Activated CD4-positive, alpha-beta T cell treated with anti-CD3 and anti-CD28 coated beads for 36 hours (primary cell): ENCODE measurements at regions not wholly inside any gene's neighbourhood (a gene's known extent, or its start where the extent isn't known, plus 50 kb on each side); places are given as distances from the start of the nearest gene placed in this dataset.

Experiments used
- ATAC-seq: fragments of 200-7000 bp; cut with Tn5 transposase; one replicate; pipeline ENCODE4 v1.10.0; 2021; ENCODE audit warnings: mild to moderate bottlenecking, moderate library complexity
- CTCF ChIA-PET: fragments of 350-600 bp; sonication (Branson Sonifier 250); formaldehyde crosslinking; loops from one replicate; lab custom pipeline; 2021; ENCODE audit warnings: antibody characterized with exemption; lab: Charles Lee
- POLR2A ChIA-PET: fragments of 350-600 bp; sonication (Branson Sonifier 250); formaldehyde crosslinking; loops from one replicate; lab custom pipeline; 2021; ENCODE audit warnings: antibody characterized with exemption, inconsistent platforms; lab: Charles Lee
- DNase-seq: peaks from one replicate; pipeline ENCODE4 v3.0.0-alpha.2; 2020
- H3K27ac Mint-ChIP-seq: one replicate; pipeline ENCODE4 v1.8.0; 2021; ENCODE audit warnings: mixed read lengths
- H3K27me3 Mint-ChIP-seq: one replicate; pipeline ENCODE4 v1.8.0; 2021; ENCODE audit warnings: mixed read lengths
- H3K36me3 Mint-ChIP-seq: one replicate; pipeline ENCODE4 v1.8.0; 2021; ENCODE audit warnings: low read depth, mixed read lengths
- H3K4me1 Mint-ChIP-seq: one replicate; pipeline ENCODE4 v1.8.0; 2021; ENCODE audit warnings: mixed read lengths
- H3K4me3 Mint-ChIP-seq: one replicate; pipeline ENCODE4 v1.8.0; 2021; ENCODE audit warnings: mild to moderate bottlenecking, moderate library complexity, mixed read lengths
- H3K9me3 Mint-ChIP-seq: one replicate; pipeline ENCODE4 v1.8.0; 2021; ENCODE audit warnings: low read depth, mixed read lengths
- intact Hi-C, 2 experiments: fragments of 100-400 bp; cut with DNase I in 1 of 2; cut with micrococcal nuclease in 1 of 2; formaldehyde crosslinking; loops; one replicate each; pipeline versions ENCODE4 v1.14.2 to v1.15.1; 2022 to 2024; cut with DNase I, micrococcal nuclease

DNA sequence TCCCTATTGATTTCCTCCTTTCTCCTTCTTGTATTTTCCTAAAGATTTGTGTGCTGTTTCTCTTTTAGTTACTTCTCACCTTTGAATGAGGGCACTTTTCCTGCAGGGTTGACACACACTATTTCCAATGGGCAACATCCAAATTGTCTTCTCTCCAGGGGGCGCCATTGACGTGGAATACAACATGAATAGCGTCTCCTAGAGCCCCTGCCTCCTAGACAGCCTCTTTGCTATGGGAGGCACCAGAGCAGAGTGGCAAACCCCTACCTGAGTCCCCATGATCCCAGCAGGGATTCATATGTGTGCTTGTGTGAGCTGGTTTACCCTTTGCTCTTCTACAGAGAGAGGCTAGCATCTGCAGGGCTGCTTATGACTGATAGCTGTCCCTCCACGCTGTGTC lies 61.3 kb upstream of the ITSN2 start:
- H3K4me1 Mint-ChIP-seq, result no peaks in the 10 kb centered on the region
- no peaks in the 10 kb centered on the region for H3K27me3 Mint-ChIP-seq
- intact Hi-C loops, result loop anchor here (1.0 to 5.0 kb wide), 2 partner anchors 121 to 406 kb away; no protein-coding TSS in a partner anchor
- DNase-seq (peak; percentile 80), ATAC-seq (peak; percentile 81)
- no peaks in the 10 kb centered on the region for H3K9me3 Mint-ChIP-seq
- H3K27ac Mint-ChIP-seq, result no peak overlapping the region
- ChIA-PET POLR2A (no interaction called here), CTCF (interaction anchor here (0.6 to 5.7 kb wide), 20 partner anchors 10 to 486 kb away, joined by 3 to 45 read pairs (median 4); no protein-coding TSS in a partner anchor)
- no peak overlapping the region for H3K4me3 Mint-ChIP-seq
- H3K36me3 Mint-ChIP-seq, result no peaks in the 10 kb centered on the region

DNA sequence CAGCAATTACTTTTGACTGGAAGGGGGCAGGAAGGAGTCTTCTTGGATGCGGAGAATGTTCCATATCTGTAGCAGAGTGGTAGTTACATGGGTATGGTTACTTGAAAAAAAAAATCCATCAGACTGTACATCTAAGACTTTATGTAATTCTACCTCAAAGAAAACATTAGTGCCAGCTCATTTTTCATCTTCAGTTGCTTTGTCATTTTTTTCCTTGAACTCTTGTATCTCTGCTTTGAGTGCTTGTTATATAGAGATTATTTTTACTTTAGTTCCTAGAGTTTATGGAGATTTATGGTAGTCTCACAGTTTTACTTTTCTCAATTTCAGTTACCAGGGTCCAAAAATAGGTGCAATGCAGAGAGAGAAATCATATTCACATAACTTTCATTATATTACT lies 60.0 kb upstream of the ITSN2 start:
- POLR2A ChIA-PET, result no interaction called here
- Mint-ChIP-seq H3K4me3 (no peak overlapping the region), H3K9me3 (no peaks in the 10 kb centered on the region), H3K36me3 (no peaks in the 10 kb centered on the region), H3K4me1 (no peaks in the 10 kb centered on the region), H3K27ac (no peak overlapping the region), H3K27me3 (no peaks in the 10 kb centered on the region)
- DNase-seq, result no peak
- intact Hi-C loops, result loop anchor here in 1 of 2 experiments (5.0 kb wide), 1 partner anchor 122 kb away; no protein-coding TSS in a partner anchor
- no peak for ATAC-seq
- CTCF ChIA-PET, result interaction anchor here (0.6 to 5.7 kb wide), 3 partner anchors 11 to 398 kb away, joined by 3 to 45 read pairs (median 3); no protein-coding TSS in a partner anchor

DNA sequence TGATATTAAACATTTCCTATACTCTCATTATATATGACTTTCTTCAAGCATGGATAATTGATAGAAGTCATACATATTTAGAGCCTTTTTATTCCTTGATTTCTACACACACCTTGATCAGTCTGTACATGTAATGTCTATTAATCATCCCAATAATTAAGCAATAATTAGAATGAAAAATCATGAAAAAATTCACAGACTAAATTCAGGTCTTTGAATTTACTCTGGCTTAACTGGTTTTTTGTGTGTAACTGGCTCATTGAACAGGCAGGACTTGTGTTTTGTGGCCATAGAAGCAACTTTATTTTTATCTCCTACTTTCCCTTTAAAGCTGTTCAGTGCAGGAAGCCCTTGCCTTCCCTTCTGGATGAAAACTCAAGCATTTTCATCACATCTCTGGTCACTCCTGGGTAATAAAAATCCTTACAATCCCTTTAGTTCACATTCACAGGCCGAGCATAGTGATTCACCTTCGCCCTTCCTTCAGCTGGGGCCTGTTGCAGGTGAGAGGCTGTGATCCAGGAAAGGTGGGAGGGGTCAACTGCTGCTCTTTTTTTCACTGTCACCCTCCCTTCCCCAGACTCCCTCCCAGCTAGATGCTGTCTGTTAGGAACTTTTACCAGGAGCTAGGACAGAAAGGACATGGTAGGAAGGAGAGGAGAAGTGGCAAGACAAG lies 58.0 kb upstream of the ITSN2 start:
- DNase-seq, result no peak
- CTCF ChIA-PET, result interaction anchor here (0.7 to 5.7 kb wide), 3 partner anchors 9 to 128 kb away, joined by 3 to 45 read pairs (median 5); no protein-coding TSS in a partner anchor
- ATAC-seq, result no peak

DNA sequence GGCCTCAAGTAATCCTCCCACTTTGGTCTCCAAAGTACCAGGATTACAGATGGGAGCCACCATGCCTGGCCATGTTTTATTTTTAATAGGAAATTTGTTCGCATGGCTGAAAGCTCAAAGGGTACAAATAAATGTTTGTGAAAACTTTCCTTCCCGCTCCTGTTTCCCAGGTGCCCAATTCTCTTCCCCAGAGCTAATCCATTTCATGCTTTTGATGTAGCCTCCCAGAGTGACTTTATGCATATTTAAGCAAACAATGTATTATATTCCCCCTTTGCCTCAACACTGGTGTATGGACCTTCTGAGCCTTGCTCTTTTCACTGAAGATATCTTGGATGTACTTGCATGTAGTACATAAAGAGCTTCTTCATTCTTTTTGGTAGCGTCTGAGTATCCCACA lies 52.5 kb upstream of the ITSN2 start:
- no peaks in the 10 kb centered on the region for H3K9me3 Mint-ChIP-seq
- ChIA-PET POLR2A (no interaction called here), CTCF (interaction anchor here (0.5 to 1.2 kb wide), 6 partner anchors 10 to 1095 kb away, joined by 3 to 7 read pairs (median 4); no protein-coding TSS in a partner anchor)
- intact Hi-C loops, result loop anchor here in 1 of 2 experiments (10.0 kb wide), 1 partner anchor 722 kb away; no protein-coding TSS in a partner anchor
- no peaks in the 10 kb centered on the region for H3K36me3 Mint-ChIP-seq
- DNase-seq (no peak), ATAC-seq (no peak)
- no peak overlapping the region for H3K4me3 Mint-ChIP-seq
- H3K27me3 Mint-ChIP-seq, result peaks cover 4% of the 10 kb centered on the region
- H3K4me1 Mint-ChIP-seq, result no peaks in the 10 kb centered on the region
- no peak overlapping the region for H3K27ac Mint-ChIP-seq

More for the DNA sequence above, 58.0 kb upstream of the ITSN2 start:
- intact Hi-C loops, result loop anchor here in 1 of 2 experiments (10.0 kb wide), 1 partner anchor 716 kb away; no protein-coding TSS in a partner anchor
- Mint-ChIP-seq H3K27ac (no peak overlapping the region), H3K4me1 (no peaks in the 10 kb centered on the region), H3K27me3 (no peaks in the 10 kb centered on the region), H3K36me3 (no peaks in the 10 kb centered on the region), H3K4me3 (no peak overlapping the region), H3K9me3 (no peaks in the 10 kb centered on the region)
- POLR2A ChIA-PET, result no interaction called here

DNA sequence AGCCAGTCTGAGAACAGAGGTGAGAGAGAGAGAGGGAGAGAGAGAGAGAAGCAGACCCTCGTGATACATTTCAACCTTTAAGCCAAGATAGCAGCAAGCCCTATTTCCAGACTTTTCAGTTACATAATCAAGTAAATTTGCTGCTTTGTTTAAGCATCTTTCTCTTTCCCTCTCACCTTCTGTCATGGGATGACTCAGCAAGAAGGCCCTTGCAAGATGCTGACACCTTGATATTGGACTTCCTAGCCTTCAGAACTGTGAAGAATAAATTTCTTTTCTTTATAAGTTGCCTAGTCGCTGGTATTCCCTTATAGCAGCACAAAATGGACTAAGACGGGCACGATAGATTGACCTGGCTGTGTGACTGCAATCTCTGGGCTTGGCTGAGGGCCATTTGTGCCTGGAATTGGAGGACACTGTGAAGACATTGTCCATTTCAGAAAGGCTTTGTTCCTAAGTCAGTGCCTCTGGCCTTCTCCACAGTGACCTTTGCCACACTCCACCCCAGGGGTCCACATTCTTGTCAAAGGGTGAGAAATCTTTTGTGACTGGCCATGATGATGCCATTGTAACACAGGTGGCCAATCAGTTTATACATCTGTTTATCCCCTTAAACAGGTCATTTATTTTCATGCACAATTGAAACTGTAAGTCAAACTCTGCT lies 51.3 kb upstream of the ITSN2 start:
- POLR2A ChIA-PET, result no interaction called here
- no peak overlapping the region for H3K4me3 Mint-ChIP-seq

DNA sequence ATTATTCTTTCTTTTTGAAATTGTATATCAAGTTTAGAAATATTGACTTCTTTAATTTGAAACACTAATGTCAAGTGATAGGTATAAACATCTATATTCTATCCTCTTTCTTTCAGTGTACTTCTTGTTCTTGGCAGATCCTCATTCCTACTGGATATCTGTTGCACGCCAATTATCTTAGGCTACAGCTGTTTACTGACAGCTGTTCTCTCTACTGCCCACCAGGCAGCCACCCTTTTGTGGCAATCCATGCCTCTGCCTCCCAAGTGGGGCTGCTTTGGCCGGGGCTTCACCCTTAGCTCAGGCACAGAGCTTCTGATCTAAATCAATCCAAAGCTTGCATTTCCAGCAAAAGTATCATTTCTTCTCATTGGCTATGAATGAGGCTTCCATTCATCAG lies 50.6 kb upstream of the ITSN2 start:
- intact Hi-C loops, result loop anchor here (1.0 to 10.0 kb wide), 5 partner anchors 416 to 785 kb away; no protein-coding TSS in a partner anchor
- ChIA-PET POLR2A (no interaction called here), CTCF (interaction anchor here (0.7 to 3.7 kb wide), 34 partner anchors 9 to 1790 kb away, joined by 3 to 67 read pairs (median 4); partner anchors contain the start of genes CENPO and PTRHD1)
- no peaks in the 10 kb centered on the region for H3K9me3 Mint-ChIP-seq
- H3K27me3 Mint-ChIP-seq, result peaks cover 7% of the 10 kb centered on the region
- ATAC-seq, result no peak
- no peaks in the 10 kb centered on the region for H3K4me1 Mint-ChIP-seq
- H3K4me3 Mint-ChIP-seq, result no peak overlapping the region
- DNase-seq, result no peak
- no peaks in the 10 kb centered on the region for H3K36me3 Mint-ChIP-seq
- no peak overlapping the region for H3K27ac Mint-ChIP-seq

More for the DNA sequence above, 51.3 kb upstream of the ITSN2 start:
- Mint-ChIP-seq H3K27ac (no peak overlapping the region), H3K9me3 (no peaks in the 10 kb centered on the region), H3K4me1 (no peaks in the 10 kb centered on the region), H3K27me3 (peaks cover 7% of the 10 kb centered on the region), H3K36me3 (no peaks in the 10 kb centered on the region)
- intact Hi-C loops, result loop anchor here in 1 of 2 experiments (10.0 kb wide), 1 partner anchor 723 kb away; no protein-coding TSS in a partner anchor
- DNase-seq (no peak), ATAC-seq (no peak)
- CTCF ChIA-PET, result interaction anchor here (0.7 to 3.7 kb wide), 10 partner anchors 9 to 416 kb away, joined by 3 to 67 read pairs (median 6); partner anchors contain the start of genes CENPO and PTRHD1

DNA sequence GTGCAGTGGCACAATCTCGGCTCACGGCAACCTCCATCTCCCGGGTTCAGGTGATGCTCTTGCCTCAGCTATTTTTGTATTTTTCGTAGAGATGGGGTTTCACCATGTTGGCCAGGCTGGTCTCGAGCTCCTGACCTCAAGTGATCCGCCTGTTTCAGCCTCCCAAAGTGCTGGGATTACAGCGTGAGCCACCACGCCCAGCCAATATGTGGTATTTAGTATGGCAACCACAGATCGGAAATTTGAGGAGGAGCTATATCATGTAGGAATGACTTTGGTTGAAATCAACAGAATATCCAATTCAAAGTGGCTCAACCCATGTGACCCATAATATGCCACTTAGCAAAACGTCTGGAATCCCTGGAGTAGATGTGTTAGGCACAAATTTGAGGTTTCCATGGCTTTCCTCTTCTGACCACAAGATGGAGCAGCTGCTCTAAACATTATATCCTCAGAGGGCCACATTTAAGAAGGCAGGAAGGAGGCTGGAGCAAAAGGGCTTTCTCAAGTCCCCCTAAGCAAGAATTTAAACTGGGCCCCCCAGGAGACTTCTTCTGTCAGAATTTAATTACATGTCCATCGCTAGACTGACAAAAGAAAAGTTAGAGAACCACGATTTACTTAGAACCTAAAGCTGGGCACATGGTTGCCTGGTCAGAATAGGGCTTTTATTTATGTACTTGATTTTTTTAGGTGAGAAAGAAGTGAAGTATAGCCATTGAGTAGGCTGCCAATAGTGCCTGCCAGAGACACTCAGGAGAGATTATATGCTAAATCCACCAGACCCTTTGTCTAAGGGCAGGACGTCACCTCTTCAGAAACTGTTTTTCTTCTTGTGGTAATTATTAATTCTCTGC lies 49.6 kb upstream of the ITSN2 start:
- H3K9me3 Mint-ChIP-seq, result no peaks in the 10 kb centered on the region
- H3K36me3 Mint-ChIP-seq, result no peaks in the 10 kb centered on the region
- no peaks in the 10 kb centered on the region for H3K4me1 Mint-ChIP-seq
- intact Hi-C loops, result loop anchor here (1.0 to 10.0 kb wide), 5 partner anchors 417 to 786 kb away; no protein-coding TSS in a partner anchor
- H3K27me3 Mint-ChIP-seq, result peaks cover 7% of the 10 kb centered on the region
- POLR2A ChIA-PET, result no interaction called here
- DNase-seq, result peak; percentile 37
- ATAC-seq, result peak; percentile 86
- H3K27ac Mint-ChIP-seq, result no peak overlapping the region
- H3K4me3 Mint-ChIP-seq, result no peak overlapping the region
- CTCF ChIA-PET, result interaction anchor here (0.6 to 3.7 kb wide), 53 partner anchors 8 to 797 kb away, joined by 3 to 67 read pairs (median 4); partner anchors contain the start of genes CENPO and PTRHD1
